SK-N-SH (cell line): ENCODE measurements at regions not wholly inside any gene's neighbourhood (a gene's known extent, or its start where the extent isn't known, plus 50 kb on each side); places are given as distances from the start of the nearest gene placed in this dataset.

Source experiments
- CTCF ChIA-PET: fragments of 300-600, 350-600 bp; formaldehyde crosslinking; extraction: SDS; loops from one replicate; lab custom pipeline; 2021; lab: Yijun Ruan, JAX
- POLR2A ChIA-PET: fragments of 350-600 bp; sonication (Branson Sonifier 250); formaldehyde crosslinking; extraction: SDS; loops from one replicate; lab custom pipeline; 2020; ENCODE audit warnings: antibody characterized with exemption, inconsistent platforms; lab: Yijun Ruan, JAX
- DNase-seq: peaks from one replicate; pipeline ENCODE4 v3.0.0; 2012
- H2AFZ ChIP-seq: fragments of 200-600 bp; sonication (generic); 2 replicates; pipeline ENCODE4 v1.8.1; 2016; ENCODE audit warnings: antibody characterized with exemption, mild to moderate bottlenecking, low read depth
- H3F3A ChIP-seq: fragments of 200-600 bp; sonication (generic); replicated peaks from 2 replicates; pipeline ENCODE3; 2016; ENCODE audit warnings: antibody characterized with exemption, mild to moderate bottlenecking; ENCODE audit not compliant: insufficient read depth
- H3K27ac ChIP-seq, 2 experiments: fragments of 200-500 bp in 1 of 2; fragments of 200-600 bp in 1 of 2; sonication (Bioruptor generic) in 1 of 2; sonication (generic), shearing (Covaris generic) in 1 of 2; 2 replicates each; pipeline versions ENCODE4 v1.5.1 to v1.6.1; 2014 to 2016; ENCODE audit warnings: low read depth in 2 of 2, inconsistent platforms in 1 of 2, low read length in 1 of 2, mild to moderate bottlenecking in 1 of 2, mixed read lengths in 1 of 2
- H3K27me3 ChIP-seq: fragments of 200-600 bp; sonication (generic), shearing (Covaris generic); 2 replicates; pipeline ENCODE4 v1.6.1; 2016; ENCODE audit warnings: mixed run types; ENCODE audit not compliant: insufficient read depth
- H3K36me3 ChIP-seq, 2 experiments: fragments of 200-500 bp in 1 of 2; fragments of 200-600 bp in 1 of 2; sonication (Bioruptor generic) in 1 of 2; sonication (generic) in 1 of 2; replicated peaks in 1 of 2; 2 replicates each; pipeline versions ENCODE3 to v1.5.1; 2014 to 2016; ENCODE audit warnings: low read length in 1 of 2, mild to moderate bottlenecking in 1 of 2; ENCODE audit not compliant: insufficient read depth in 2 of 2, control insufficient read depth in 1 of 2
- H3K4me1 ChIP-seq, 2 experiments: fragments of 200-500 bp in 1 of 2; fragments of 200-600 bp in 1 of 2; sonication (Bioruptor generic) in 1 of 2; sonication (generic), shearing (Covaris generic) in 1 of 2; 2 replicates each; pipeline versions ENCODE4 v1.5.1 to v1.6.1; 2014 to 2016; ENCODE audit warnings: low read depth in 1 of 2, low read length in 1 of 2, mixed run types in 1 of 2; ENCODE audit not compliant: insufficient read depth in 2 of 2, control insufficient read depth in 1 of 2
- H3K4me2 ChIP-seq: fragments of 200-600 bp; sonication (generic), shearing (Covaris generic); 2 replicates; pipeline ENCODE4 v1.6.1; 2017; ENCODE audit warnings: mixed run types
- H3K4me3 ChIP-seq, 2 experiments: fragments of 200-500 bp in 1 of 2; fragments of 200-600 bp in 1 of 2; sonication (Bioruptor generic) in 1 of 2; sonication (generic), shearing (Covaris generic) in 1 of 2; 2 replicates each; pipeline versions ENCODE4 v1.5.1 to v1.8.1; 2014 to 2016; ENCODE audit warnings: low read depth in 2 of 2, inconsistent platforms in 1 of 2, low read length in 1 of 2, mild to moderate bottlenecking in 1 of 2, mixed read lengths in 1 of 2, moderate library complexity in 1 of 2
- H3K79me2 ChIP-seq: fragments of 200-600 bp; sonication (generic); 2 replicates; pipeline ENCODE4 v1.8.1; 2017; ENCODE audit warnings: mild to moderate bottlenecking; ENCODE audit not compliant: insufficient read depth
- H3K9ac ChIP-seq: fragments of 200-600 bp; sonication (generic); 2 replicates; pipeline ENCODE4 v1.6.1; 2017; ENCODE audit warnings: mixed run types
- H3K9me2 ChIP-seq: fragments of 200-600 bp; sonication (generic); 2 replicates; pipeline ENCODE4 v1.6.1; 2017; ENCODE audit warnings: mixed run types
- H3K9me3 ChIP-seq: fragments of 200-600 bp; sonication (generic); 2 replicates; pipeline ENCODE4 v1.6.1; 2017; ENCODE audit warnings: mixed run types, mild to moderate bottlenecking, moderate library complexity
- H4K20me1 ChIP-seq: fragments of 200-600 bp; sonication (generic); 2 replicates; pipeline ENCODE4 v1.6.1; 2017; ENCODE audit warnings: mild to moderate bottlenecking, mixed run types; ENCODE audit not compliant: insufficient read depth
- CHD2 ChIP-seq: fragments of 150-350 bp; IDR thresholded peaks from 2 replicates; pipeline ENCODE4 v1.6.1; 2018; ENCODE audit warnings: low read length; ENCODE audit not compliant: partially characterized antibody
- ELF1 ChIP-seq: IDR thresholded peaks from 2 replicates; pipeline ENCODE4 v1.4.0; 2012
- EP300 ChIP-seq, 2 experiments: IDR thresholded peaks; 2 replicates each; pipeline versions ENCODE4 v1.4.0 to v1.6.1; 2012; ENCODE audit warnings: borderline replicate concordance in 1 of 2, low read depth in 1 of 2, low read length in 1 of 2
- EZH2phosphoT487 ChIP-seq: fragments of 200-600 bp; sonication (generic); IDR thresholded peaks from 2 replicates; pipeline ENCODE4 v1.6.1; 2017; ENCODE audit warnings: low read depth, mixed run types, mild to moderate bottlenecking, antibody characterized with exemption, moderate library complexity, borderline replicate concordance
- FOXM1 ChIP-seq: IDR thresholded peaks from 2 replicates; pipeline ENCODE4 v1.4.0; 2012; ENCODE audit warnings: low read depth, mild to moderate bottlenecking
- GATA2 ChIP-seq: sonication (generic); formaldehyde crosslinking; IDR thresholded peaks from 2 replicates; pipeline ENCODE4 v1.5.0; 2020; ENCODE audit warnings: mild to moderate bottlenecking, missing genetic modification reagents
- IRF3 ChIP-seq: fragments of 150-350 bp; IDR thresholded peaks from 2 replicates; pipeline ENCODE4 v1.6.1; 2016; ENCODE audit warnings: mild to moderate bottlenecking, low read depth, low read length
- MEF2A ChIP-seq: IDR thresholded peaks from 2 replicates; pipeline ENCODE4 v1.4.0; 2012; ENCODE audit warnings: low read depth, borderline replicate concordance
- NFIC ChIP-seq: IDR thresholded peaks from 2 replicates; pipeline ENCODE4 v1.4.0; 2012; ENCODE audit warnings: borderline replicate concordance
- RAD21 ChIP-seq: IDR thresholded peaks from 2 replicates; pipeline ENCODE4 v1.6.1; 2012; ENCODE audit warnings: mild to moderate bottlenecking, low read length
- RFX5 ChIP-seq: IDR thresholded peaks from 2 replicates; pipeline ENCODE4 v1.6.1; 2012; ENCODE audit warnings: mild to moderate bottlenecking, improper control_type of control experiment, low read length
- RXRA ChIP-seq: IDR thresholded peaks from 2 replicates; pipeline ENCODE4 v1.4.0; 2012; ENCODE audit warnings: low read depth, mild to moderate bottlenecking, borderline replicate concordance
- SMC3 ChIP-seq: IDR thresholded peaks from 2 replicates; pipeline ENCODE4 v1.6.1; 2012; ENCODE audit warnings: low read depth, low read length, improper control_type of control experiment
- TAF1 ChIP-seq: IDR thresholded peaks from 2 replicates; pipeline ENCODE4 v1.6.1; 2012; ENCODE audit warnings: low read depth, mild to moderate bottlenecking, low read length, moderate library complexity, borderline replicate concordance
- TEAD4 ChIP-seq: IDR thresholded peaks from 2 replicates; pipeline ENCODE4 v1.4.0; 2012; ENCODE audit warnings: mild to moderate bottlenecking, borderline replicate concordance; ENCODE audit not compliant: insufficient read depth
- USF1 ChIP-seq: IDR thresholded peaks from 2 replicates; pipeline ENCODE4 v1.4.0; 2012; ENCODE audit warnings: low read depth, borderline replicate concordance
- YY1 ChIP-seq: IDR thresholded peaks from 2 replicates; pipeline ENCODE4 v1.4.0; 2012; ENCODE audit warnings: low read depth, mild to moderate bottlenecking
- ZBTB33 ChIP-seq: IDR thresholded peaks from 2 replicates; pipeline ENCODE4 v1.4.0; 2012; ENCODE audit warnings: low read depth, borderline replicate concordance
- WGBS: methylation state at CpG from one replicate; pipeline ENCODE4 v1.1.6; 2017; ENCODE audit warnings: low lambda C conversion rate; 5-methylcytosine and 5-hydroxymethylcytosine counted together
- TF ChIP-seq, protein P1 (sequence below): IDR thresholded peaks from 2 replicates; pipeline ENCODE4 v1.6.1; 2012; ENCODE audit warnings: mild to moderate bottlenecking, low read depth, low read length, moderate library complexity

DNA sequence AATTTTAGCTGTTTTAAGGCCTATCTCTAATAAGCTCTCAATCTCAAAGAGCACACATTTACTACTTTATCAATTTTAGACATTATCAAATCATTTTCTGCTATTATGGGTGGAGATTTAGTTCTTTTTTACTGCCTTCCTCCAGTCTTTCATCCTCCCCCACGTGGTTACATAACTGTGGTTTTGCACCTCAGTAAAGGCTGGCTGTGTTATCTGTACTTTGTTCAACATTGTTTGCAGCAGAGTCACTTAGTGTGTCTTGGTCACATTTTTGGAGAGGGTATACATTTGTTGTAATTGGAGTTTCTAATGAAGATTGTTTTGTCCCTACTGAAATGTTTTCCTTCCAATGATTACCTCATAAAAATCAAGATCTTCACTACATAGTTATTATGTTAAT is 549.6 kb upstream of the CELF4 start (continued):
- TF ChIP-seq RAD21 = no peak
- no peak for TF ChIP-seq EZH2phosphoT487

GRCh38 chr18:38087538-38087937 is 521.9 kb upstream of the CELF4 start:
- 10% methylated on average over 1 of the region's 1 CpG for WGBS
- Histone ChIP-seq H3K9me2 (no peaks in the 10 kb centered on the region), H3K27me3 (no peaks in the 10 kb centered on the region), H3K79me2 (no peaks in the 10 kb centered on the region), H2AFZ (no peak overlapping the region), H3K9me3 (0 out of 2 replicates have a peak, but pooled peaks cover 5% of the 10 kb centered on the region), H3K4me3 (no peak overlapping the region), H4K20me1 (no peaks in the 10 kb centered on the region), H3F3A (no peaks in the 10 kb centered on the region), H3K4me1 (no peaks in the 10 kb centered on the region)
- ChIA-PET CTCF (interaction anchor here (0.7 kb wide), 1 partner anchor 202 kb away, joined by 3 read pairs; no protein-coding TSS in a partner anchor), POLR2A (no interaction called here)
- DNase-seq = no peak
- TF ChIP-seq NFIC (no peak), RFX5 (no peak), CHD2 (no peak), USF1 (no peak), SMC3 (no peak), MEF2A (no peak), EP300 (IDR thresholded peaks at IDR 0.05; ENCODE audit: borderline replicate concordance in 1 of 2, low read depth in 1 of 2, low read length in 1 of 2) (no peak), EZH2phosphoT487 (no peak), FOXM1 (no peak), ELF1 (no peak), TAF1 (no peak), RXRA (no peak), YY1 (no peak), TEAD4 (no peak), ZBTB33 (no peak), GATA2 (no peak), IRF3 (no peak)
- TF ChIP-seq, protein P1, sequence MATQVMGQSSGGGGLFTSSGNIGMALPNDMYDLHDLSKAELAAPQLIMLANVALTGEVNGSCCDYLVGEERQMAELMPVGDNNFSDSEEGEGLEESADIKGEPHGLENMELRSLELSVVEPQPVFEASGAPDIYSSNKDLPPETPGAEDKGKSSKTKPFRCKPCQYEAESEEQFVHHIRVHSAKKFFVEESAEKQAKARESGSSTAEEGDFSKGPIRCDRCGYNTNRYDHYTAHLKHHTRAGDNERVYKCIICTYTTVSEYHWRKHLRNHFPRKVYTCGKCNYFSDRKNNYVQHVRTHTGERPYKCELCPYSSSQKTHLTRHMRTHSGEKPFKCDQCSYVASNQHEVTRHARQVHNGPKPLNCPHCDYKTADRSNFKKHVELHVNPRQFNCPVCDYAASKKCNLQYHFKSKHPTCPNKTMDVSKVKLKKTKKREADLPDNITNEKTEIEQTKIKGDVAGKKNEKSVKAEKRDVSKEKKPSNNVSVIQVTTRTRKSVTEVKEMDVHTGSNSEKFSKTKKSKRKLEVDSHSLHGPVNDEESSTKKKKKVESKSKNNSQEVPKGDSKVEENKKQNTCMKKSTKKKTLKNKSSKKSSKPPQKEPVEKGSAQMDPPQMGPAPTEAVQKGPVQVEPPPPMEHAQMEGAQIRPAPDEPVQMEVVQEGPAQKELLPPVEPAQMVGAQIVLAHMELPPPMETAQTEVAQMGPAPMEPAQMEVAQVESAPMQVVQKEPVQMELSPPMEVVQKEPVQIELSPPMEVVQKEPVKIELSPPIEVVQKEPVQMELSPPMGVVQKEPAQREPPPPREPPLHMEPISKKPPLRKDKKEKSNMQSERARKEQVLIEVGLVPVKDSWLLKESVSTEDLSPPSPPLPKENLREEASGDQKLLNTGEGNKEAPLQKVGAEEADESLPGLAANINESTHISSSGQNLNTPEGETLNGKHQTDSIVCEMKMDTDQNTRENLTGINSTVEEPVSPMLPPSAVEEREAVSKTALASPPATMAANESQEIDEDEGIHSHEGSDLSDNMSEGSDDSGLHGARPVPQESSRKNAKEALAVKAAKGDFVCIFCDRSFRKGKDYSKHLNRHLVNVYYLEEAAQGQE = no peak
- TF ChIP-seq, all 33 proteins: peak for 0
- H3K9ac ChIP-seq = no peak overlapping the region
- no peak overlapping the region for H3K4me2 ChIP-seq
- no peaks in the 10 kb centered on the region for H3K36me3 ChIP-seq
- H3K27ac ChIP-seq = no peak overlapping the region
